GM12872 (cell line): ENCODE measurements at regions not wholly inside any gene's neighbourhood (a gene's known extent, or its start where the extent isn't known, plus 50 kb on each side); places are given as distances from the start of the nearest gene placed in this dataset.

Experiments
- CTCF ChIP-seq: IDR thresholded peaks from 3 replicates; pipeline ENCODE4 v1.5.1; 2011; ENCODE audit warnings: low read depth, mild to moderate bottlenecking, low read length, moderate library complexity; ENCODE audit not compliant: insufficient read depth

GRCh38 chr13:97600458-97601075 lies 166.6 kb downstream of the RAP2A start:
- TF ChIP-seq CTCF: no peak

DNA sequence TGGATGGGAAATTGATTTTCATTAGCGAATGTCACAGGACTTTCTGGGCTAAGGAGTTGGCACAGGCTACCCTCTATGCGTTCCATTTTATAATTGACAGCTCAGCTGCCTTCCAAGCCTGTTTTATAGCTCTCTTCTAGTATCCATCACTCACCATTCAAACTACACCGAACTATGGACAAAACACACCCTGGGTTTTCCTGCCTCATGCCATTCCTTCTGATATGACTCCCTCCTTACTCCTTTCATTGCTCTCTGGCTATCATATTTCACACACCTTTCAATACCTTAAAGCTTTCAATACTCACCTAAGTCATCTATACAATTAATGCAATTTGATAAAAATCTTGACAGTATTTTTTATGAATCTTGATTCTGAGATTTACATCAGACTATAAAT lies 181.3 kb downstream of the RAP2A start:
- TF ChIP-seq CTCF: no peak

- TF ChIP-seq CTCF: no peak
These were observed 182.4 kb downstream of the RAP2A start for GRCh38 chr13:97616385-97616784.

GRCh38 chr13:97621025-97621424 lies 187.1 kb downstream of the RAP2A start:
- no peak for TF ChIP-seq CTCF

DNA sequence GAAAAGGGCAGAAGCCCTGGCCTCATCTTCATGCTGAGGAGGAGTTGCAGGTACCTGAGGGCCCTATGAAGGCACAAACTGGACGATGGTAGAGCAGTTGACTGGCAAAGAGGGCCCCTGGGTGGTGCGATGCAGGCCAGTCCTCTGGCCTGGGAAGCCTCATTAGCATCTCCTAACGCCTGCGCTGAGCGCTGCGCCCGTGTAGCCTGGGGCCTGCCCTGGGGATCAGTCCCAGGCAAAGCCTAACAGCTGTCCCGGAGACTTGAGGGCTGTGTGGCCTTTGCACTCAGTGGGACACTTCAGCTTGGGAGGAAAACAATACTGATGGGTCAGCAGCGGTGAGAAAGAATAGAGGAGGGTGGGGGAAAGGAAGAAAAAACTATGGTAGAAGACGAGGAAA lies 187.7 kb downstream of the RAP2A start:
- no peak for TF ChIP-seq CTCF

GRCh38 chr13:97627566-97627965 lies 193.6 kb downstream of the RAP2A start:
- TF ChIP-seq CTCF: no peak

GRCh38 chr13:97629601-97630272 lies 195.8 kb downstream of the RAP2A start:
- TF ChIP-seq CTCF: no peak
